WTC11 (cell line): ENCODE measurements at regions not wholly inside any gene's neighbourhood (a gene's known extent, or its start where the extent isn't known, plus 50 kb on each side); places are given as distances from the start of the nearest gene placed in this dataset.

Experiments
- ATAC-seq: fragments of 200-7000 bp; cut with Tn5 transposase; 2 replicates; pipeline ENCODE4 v1.10.0; 2021; ENCODE audit warnings: mild to moderate bottlenecking, moderate library complexity
- CTCF ChIA-PET: fragments of 300-600 bp; sonication (Branson Sonifier 250); formaldehyde crosslinking; loops from one replicate; lab custom pipeline; 2021; ENCODE audit warnings: antibody characterized with exemption; lab: Charles Lee
- POLR2A ChIA-PET: fragments of 350-600 bp; sonication (Branson Sonifier 250); formaldehyde crosslinking; loops from one replicate; lab custom pipeline; 2021; ENCODE audit warnings: antibody characterized with exemption; lab: Charles Lee
- DNase-seq: peaks from one replicate; pipeline ENCODE4 v3.0.0; 2021; ENCODE audit warnings: low spot score
- H3K27ac Mint-ChIP-seq: 2 replicates; pipeline ENCODE4 v1.8.0; 2021; ENCODE audit warnings: mixed read lengths
- H3K27me3 Mint-ChIP-seq: 2 replicates; pipeline ENCODE4 v1.8.0; 2021; ENCODE audit warnings: low read depth, mild to moderate bottlenecking, moderate library complexity, mixed read lengths
- H3K36me3 Mint-ChIP-seq: 2 replicates; pipeline ENCODE4 v1.8.0; 2021; ENCODE audit warnings: mixed read lengths
- H3K4me1 Mint-ChIP-seq: 2 replicates; pipeline ENCODE4 v1.8.0; 2022; ENCODE audit warnings: mixed read lengths
- H3K4me3 Mint-ChIP-seq: 2 replicates; pipeline ENCODE4 v1.8.0; 2021; ENCODE audit warnings: mild to moderate bottlenecking, moderate library complexity, mixed read lengths
- H3K9me3 Mint-ChIP-seq: 2 replicates; pipeline ENCODE4 v1.8.0; 2021; ENCODE audit warnings: mixed read lengths
- AFF4 ChIP-seq: sonication (generic); formaldehyde crosslinking; IDR thresholded peaks from 2 replicates; pipeline ENCODE4 v1.8.1; 2023; ENCODE audit warnings: mild to moderate bottlenecking, missing genetic modification reagents, borderline replicate concordance
- ATF1 ChIP-seq: sonication (generic); formaldehyde crosslinking; IDR thresholded peaks from 2 replicates; pipeline ENCODE4 v1.8.1; 2023; ENCODE audit warnings: mild to moderate bottlenecking, moderate library complexity, missing genetic modification reagents
- ATF6 ChIP-seq: sonication (generic); formaldehyde crosslinking; IDR thresholded peaks from 2 replicates; pipeline ENCODE4 v1.8.1; 2023; ENCODE audit warnings: mild to moderate bottlenecking, missing genetic modification reagents
- EMX1 ChIP-seq: fragments of 250-450 bp; sonication (Bioruptor Pico); IDR thresholded peaks from 2 replicates; pipeline ENCODE4 v1.8.0; 2021; ENCODE audit warnings: mild to moderate bottlenecking
- ETV6 ChIP-seq: sonication (generic); formaldehyde crosslinking; IDR thresholded peaks from 2 replicates; pipeline ENCODE4 v1.8.1; 2022; ENCODE audit warnings: mild to moderate bottlenecking, missing genetic modification reagents
- FOXK1 ChIP-seq: sonication (generic); formaldehyde crosslinking; IDR thresholded peaks from 2 replicates; pipeline ENCODE4 v1.8.0; 2022; ENCODE audit warnings: mild to moderate bottlenecking, moderate library complexity, missing genetic modification reagents
- GRHL2 ChIP-seq: fragments of 250-450 bp; sonication (Bioruptor Pico); IDR thresholded peaks from 2 replicates; pipeline ENCODE4 v1.8.0; 2022; ENCODE audit warnings: mild to moderate bottlenecking, moderate library complexity; ENCODE audit not compliant: insufficient replicate concordance, severe bottlenecking
- MXD4 ChIP-seq: fragments of 250-450 bp; sonication (Bioruptor Pico); IDR thresholded peaks from 2 replicates; pipeline ENCODE4 v1.8.0; 2021; ENCODE audit warnings: mild to moderate bottlenecking, moderate library complexity, borderline replicate concordance
- NFATC4 ChIP-seq: fragments of 250-450 bp; sonication (Bioruptor Pico); IDR thresholded peaks from 2 replicates; pipeline ENCODE4 v1.9.0; 2021; ENCODE audit warnings: mild to moderate bottlenecking
- PRRX2 ChIP-seq: fragments of 250-450 bp; sonication (Bioruptor Pico); IDR thresholded peaks from 2 replicates; pipeline ENCODE4 v1.8.0; 2021; ENCODE audit warnings: mild to moderate bottlenecking
- RELA ChIP-seq: sonication (generic); formaldehyde crosslinking; IDR thresholded peaks from 2 replicates; pipeline ENCODE4 v1.8.1; 2022; ENCODE audit warnings: missing genetic modification reagents, mild to moderate bottlenecking, borderline replicate concordance
- SMAD4 ChIP-seq: sonication (generic); formaldehyde crosslinking; IDR thresholded peaks from 2 replicates; pipeline ENCODE4 v1.8.0; 2022; ENCODE audit warnings: mild to moderate bottlenecking, missing genetic modification reagents
- SP1 ChIP-seq: sonication (generic); formaldehyde crosslinking; conservative IDR thresholded peaks from 2 replicates; pipeline ENCODE4 v1.8.1; 2022; ENCODE audit warnings: missing genetic modification reagents
- STAT6 ChIP-seq: sonication (generic); formaldehyde crosslinking; conservative IDR thresholded peaks from 2 replicates; pipeline ENCODE4 v1.8.1; 2023; ENCODE audit warnings: mild to moderate bottlenecking, low read depth, missing genetic modification reagents, moderate library complexity
- ZNF263 ChIP-seq: sonication (generic); formaldehyde crosslinking; IDR thresholded peaks from 2 replicates; pipeline ENCODE4 v1.8.1; 2022; ENCODE audit warnings: low read depth, mild to moderate bottlenecking, moderate library complexity, missing genetic modification reagents
- TF ChIP-seq, protein P1 (sequence below): sonication (generic); formaldehyde crosslinking; IDR thresholded peaks from 2 replicates; pipeline ENCODE4 v1.8.0; 2023; ENCODE audit warnings: missing genetic modification reagents
- TF ChIP-seq, protein P2 (sequence below): sonication (generic); formaldehyde crosslinking; conservative IDR thresholded peaks from 2 replicates; pipeline ENCODE4 v1.8.1; 2022; ENCODE audit warnings: mild to moderate bottlenecking, missing genetic modification reagents
- TF ChIP-seq, protein P3 (sequence below): fragments of 200-600 bp; IDR thresholded peaks from 2 replicates; pipeline ENCODE4 v1.8.0; 2022; ENCODE audit warnings: antibody characterized with exemption
- TF ChIP-seq, protein P4 (sequence below): sonication (generic); formaldehyde crosslinking; IDR thresholded peaks from 2 replicates; pipeline ENCODE4 v1.8.0; 2023; ENCODE audit warnings: mild to moderate bottlenecking, missing genetic modification reagents
- TF ChIP-seq, protein P5 (sequence below): sonication (generic); formaldehyde crosslinking; IDR thresholded peaks from 2 replicates; pipeline ENCODE4 v1.8.1; 2022; ENCODE audit warnings: mild to moderate bottlenecking, missing genetic modification reagents, moderate library complexity, borderline replicate concordance

DNA sequence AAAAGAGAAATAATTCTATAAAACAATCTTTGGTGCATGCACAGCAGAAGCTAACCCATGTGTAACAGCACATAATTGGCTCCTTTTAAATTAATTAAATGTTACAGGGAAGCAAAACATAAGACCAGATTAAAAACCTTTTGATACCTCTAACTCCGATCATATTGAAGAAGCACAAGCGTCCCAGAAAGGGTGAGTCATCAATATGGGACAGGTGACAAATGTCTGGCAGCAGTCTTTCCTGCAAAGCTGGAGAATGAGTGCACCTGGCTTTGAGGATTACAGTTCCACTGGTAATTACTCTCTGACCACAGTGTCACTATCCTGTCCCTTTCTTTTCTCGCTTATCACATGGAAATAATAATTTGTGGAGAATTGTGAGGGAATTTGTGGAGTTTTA, 94.6 kb downstream of the FAM9B start (continued):
- TF ChIP-seq EMX1 (CRISPR knock-in tag) (no peak), MXD4 (CRISPR knock-in tag) (no peak)
- TF ChIP-seq, protein P1, sequence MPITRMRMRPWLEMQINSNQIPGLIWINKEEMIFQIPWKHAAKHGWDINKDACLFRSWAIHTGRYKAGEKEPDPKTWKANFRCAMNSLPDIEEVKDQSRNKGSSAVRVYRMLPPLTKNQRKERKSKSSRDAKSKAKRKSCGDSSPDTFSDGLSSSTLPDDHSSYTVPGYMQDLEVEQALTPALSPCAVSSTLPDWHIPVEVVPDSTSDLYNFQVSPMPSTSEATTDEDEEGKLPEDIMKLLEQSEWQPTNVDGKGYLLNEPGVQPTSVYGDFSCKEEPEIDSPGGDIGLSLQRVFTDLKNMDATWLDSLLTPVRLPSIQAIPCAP: no peak

GRCh38 chrX:8927701-8928100, 106.2 kb downstream of the FAM9B start:
- Mint-ChIP-seq H3K27me3 (no peaks in the 10 kb centered on the region; the same call in none of the 2 replicates), H3K36me3 (no peaks in the 10 kb centered on the region), H3K27ac (no peak overlapping the region), H3K4me1 (peaks cover 5% of the 10 kb centered on the region; the same call in 1 of the 2 replicates), H3K9me3 (no peaks in the 10 kb centered on the region), H3K4me3 (no peak overlapping the region)
- CTCF ChIA-PET: no interaction called here
- TF ChIP-seq AFF4 (no peak), EMX1 (CRISPR knock-in tag) (no peak), NFATC4 (CRISPR knock-in tag) (no peak), FOXK1 (CRISPR knock-in tag) (no peak), ZNF263 (CRISPR knock-in tag) (no peak), ATF1 (CRISPR knock-in tag) (no peak), RELA (no peak), ATF6 (CRISPR knock-in tag) (no peak), SMAD4 (CRISPR knock-in tag) (no peak), ETV6 (CRISPR knock-in tag) (no peak), STAT6 (no peak), PRRX2 (CRISPR knock-in tag) (no peak), SP1 (CRISPR knock-in tag) (no peak), GRHL2 (CRISPR knock-in tag) (no peak)
- TF ChIP-seq, protein P2, sequence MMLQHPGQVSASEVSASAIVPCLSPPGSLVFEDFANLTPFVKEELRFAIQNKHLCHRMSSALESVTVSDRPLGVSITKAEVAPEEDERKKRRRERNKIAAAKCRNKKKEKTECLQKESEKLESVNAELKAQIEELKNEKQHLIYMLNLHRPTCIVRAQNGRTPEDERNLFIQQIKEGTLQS: no peak
- TF ChIP-seq, protein P3, sequence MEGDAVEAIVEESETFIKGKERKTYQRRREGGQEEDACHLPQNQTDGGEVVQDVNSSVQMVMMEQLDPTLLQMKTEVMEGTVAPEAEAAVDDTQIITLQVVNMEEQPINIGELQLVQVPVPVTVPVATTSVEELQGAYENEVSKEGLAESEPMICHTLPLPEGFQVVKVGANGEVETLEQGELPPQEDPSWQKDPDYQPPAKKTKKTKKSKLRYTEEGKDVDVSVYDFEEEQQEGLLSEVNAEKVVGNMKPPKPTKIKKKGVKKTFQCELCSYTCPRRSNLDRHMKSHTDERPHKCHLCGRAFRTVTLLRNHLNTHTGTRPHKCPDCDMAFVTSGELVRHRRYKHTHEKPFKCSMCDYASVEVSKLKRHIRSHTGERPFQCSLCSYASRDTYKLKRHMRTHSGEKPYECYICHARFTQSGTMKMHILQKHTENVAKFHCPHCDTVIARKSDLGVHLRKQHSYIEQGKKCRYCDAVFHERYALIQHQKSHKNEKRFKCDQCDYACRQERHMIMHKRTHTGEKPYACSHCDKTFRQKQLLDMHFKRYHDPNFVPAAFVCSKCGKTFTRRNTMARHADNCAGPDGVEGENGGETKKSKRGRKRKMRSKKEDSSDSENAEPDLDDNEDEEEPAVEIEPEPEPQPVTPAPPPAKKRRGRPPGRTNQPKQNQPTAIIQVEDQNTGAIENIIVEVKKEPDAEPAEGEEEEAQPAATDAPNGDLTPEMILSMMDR: no peak
- TF ChIP-seq, protein P4, sequence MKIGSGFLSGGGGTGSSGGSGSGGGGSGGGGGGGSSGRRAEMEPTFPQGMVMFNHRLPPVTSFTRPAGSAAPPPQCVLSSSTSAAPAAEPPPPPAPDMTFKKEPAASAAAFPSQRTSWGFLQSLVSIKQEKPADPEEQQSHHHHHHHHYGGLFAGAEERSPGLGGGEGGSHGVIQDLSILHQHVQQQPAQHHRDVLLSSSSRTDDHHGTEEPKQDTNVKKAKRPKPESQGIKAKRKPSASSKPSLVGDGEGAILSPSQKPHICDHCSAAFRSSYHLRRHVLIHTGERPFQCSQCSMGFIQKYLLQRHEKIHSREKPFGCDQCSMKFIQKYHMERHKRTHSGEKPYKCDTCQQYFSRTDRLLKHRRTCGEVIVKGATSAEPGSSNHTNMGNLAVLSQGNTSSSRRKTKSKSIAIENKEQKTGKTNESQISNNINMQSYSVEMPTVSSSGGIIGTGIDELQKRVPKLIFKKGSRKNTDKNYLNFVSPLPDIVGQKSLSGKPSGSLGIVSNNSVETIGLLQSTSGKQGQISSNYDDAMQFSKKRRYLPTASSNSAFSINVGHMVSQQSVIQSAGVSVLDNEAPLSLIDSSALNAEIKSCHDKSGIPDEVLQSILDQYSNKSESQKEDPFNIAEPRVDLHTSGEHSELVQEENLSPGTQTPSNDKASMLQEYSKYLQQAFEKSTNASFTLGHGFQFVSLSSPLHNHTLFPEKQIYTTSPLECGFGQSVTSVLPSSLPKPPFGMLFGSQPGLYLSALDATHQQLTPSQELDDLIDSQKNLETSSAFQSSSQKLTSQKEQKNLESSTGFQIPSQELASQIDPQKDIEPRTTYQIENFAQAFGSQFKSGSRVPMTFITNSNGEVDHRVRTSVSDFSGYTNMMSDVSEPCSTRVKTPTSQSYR (CRISPR knock-in tag): no peak
- TF ChIP-seq, protein P5, sequence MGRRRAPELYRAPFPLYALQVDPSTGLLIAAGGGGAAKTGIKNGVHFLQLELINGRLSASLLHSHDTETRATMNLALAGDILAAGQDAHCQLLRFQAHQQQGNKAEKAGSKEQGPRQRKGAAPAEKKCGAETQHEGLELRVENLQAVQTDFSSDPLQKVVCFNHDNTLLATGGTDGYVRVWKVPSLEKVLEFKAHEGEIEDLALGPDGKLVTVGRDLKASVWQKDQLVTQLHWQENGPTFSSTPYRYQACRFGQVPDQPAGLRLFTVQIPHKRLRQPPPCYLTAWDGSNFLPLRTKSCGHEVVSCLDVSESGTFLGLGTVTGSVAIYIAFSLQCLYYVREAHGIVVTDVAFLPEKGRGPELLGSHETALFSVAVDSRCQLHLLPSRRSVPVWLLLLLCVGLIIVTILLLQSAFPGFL: no peak
- ATAC-seq (no peak), DNase-seq (no peak)
- POLR2A ChIA-PET: no interaction called here
